ENCODE measurements at regions not wholly inside any gene's neighbourhood (a gene's known extent, or its start where the extent isn't known, plus 50 kb on each side); places are given as distances from the start of the nearest gene placed in this dataset.
"Not testable (repeated sequence)": the region's sequence is repeated elsewhere in the genome, so short reads cannot be mapped to it uniquely, and the experiment has no call there.

DNA sequence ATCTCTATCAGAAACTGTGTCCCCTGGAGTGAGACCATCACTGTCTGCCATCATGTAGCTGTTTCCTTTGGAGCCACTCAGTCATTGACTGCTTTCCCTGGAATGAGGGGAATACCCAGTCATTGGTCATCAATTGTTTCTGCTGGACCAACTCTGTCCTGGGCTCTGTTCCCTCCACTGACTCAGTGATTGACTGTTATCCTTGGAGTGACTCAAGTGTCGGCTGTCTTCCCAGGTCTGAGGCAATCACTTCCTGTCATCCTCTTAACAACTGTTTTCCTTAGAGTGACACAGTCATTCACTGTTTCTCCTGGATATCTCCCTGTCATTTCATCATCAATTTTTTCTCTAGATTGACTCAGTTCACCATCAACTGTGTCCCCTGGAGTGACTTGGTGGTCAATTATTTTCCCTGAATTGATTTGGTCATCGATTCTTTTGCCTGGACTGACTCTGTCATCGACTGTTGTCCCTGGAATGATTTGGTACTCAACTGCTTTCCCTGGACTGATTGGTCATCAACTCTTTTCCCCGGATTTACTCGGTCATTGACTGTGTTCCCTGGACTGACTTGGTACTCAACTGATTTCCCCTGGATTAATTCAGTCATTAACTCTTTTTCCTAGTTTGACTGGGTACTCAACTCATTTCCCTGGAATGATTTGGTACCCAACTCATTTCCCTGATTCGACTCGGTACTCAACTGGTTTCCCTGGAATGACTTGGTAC lies 327.9 kb upstream of the VCX start:
- DNase-seq: no peak

DNA sequence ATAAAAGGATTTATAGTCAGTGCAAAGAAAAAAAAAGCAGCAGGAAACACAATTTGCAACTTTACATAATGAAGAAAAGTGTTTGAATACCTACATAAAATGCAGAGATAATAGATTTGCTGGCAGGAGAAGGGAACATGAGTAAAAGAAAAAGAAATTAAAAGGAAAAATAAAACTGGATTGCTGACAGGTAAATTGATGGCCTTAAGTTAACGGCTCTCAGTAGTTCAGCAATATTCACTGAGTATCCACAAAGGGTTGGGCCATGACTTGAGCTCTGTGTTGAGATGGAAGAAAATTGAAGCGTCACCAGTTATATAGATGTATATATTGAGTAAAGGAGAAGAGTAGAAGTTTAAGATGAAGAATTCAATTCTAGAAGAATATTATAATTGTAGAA lies 330.1 kb upstream of the VCX start:
- DNase-seq: no peak

DNA sequence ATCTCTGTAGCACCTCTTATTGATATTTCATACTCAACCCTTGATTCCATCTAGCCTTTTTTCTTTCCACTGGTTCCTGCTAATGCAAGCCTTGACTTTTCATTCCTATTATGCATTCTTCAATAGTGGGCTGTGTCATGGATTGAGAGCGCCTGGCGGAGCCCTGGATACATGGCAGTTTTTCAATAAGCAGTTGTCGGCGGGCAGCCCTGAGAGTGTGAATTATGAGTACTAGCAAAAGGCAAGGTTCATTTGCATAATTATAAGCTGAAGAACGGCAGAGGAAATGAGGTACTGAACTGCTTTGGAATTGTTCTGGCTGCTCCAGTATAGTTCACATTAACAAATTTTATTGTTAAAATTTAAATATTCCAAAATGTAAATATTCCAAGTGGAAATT lies 339.7 kb upstream of the VCX start:
- no peak for DNase-seq

DNA sequence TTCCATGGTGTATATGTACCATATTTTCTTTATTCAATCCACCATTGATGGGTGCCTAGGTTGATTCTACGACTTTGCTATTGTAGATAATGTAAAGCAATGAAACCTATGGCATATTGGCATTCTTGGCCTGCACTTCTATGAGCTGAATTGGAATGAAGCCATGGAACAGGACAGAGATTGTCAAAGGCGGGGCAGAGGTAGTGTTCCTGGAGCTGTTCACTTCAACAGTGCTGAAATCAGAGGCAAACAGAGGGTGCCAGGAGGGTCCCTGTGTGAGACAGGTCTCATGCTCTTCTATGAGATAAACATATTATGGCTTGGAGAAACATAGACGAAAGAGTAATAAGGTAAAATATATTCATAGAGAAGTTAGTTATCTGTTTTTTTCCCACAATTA lies 342.6 kb upstream of the VCX start:
- no peak for DNase-seq

DNA sequence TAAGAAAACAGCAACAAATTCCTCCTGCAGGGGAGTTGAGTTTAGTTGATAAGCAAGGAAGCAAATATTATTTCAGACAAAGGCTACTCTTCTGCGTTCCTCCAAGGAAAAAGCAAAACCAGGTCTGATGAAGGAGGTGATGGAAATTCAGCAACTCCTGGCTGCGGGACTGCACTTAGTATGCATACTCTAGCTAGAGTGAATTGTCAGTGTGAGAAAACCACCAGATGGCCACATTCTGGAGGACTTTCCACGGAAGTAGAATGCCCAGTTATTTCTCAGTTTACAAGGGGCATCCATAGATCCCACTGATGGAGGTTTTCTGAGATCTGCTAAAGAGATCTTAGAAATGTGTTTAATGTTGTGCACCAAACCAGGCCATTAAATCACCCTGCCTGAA lies 338.6 kb upstream of the PUDP start:
- DNase-seq: no peak

DNA sequence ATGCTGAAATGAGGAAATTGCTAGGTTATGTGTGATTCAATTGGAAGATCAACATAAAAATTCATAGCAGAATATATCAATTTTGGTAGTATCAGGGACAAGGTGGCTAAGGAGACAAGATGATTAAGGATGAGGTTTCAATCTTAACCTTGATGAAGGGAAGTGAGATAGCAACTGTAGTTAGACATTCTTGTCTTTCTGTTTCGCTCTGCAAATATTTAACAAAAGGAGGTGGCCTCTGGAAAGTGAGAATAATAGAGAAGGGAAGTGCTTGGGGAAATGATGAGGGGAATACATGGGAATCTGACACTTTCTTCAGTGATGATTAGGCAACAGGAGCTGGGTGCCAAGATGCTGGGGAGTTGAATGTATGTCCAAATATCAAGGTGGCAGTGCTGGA lies 337.1 kb upstream of the PUDP start:
- no peak for DNase-seq

DNA sequence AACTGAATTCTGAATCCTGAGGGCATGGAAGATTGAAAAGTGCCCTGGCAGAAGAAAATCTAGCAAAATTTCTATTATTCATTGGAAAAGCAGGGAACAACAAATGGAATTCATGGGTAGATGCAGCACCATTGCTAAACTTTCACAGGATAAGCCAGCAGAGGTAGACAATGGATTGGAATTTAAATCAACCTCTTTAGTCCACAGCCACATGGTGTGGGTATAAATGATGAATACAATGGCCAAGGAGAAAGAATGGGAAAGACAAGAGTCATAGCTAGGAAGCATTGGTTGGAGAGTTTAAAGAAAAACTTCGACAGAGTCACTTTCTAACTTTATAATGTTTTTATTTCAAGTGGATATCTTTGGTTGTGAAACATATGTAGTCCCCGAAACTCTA lies 332.8 kb upstream of the PUDP start:
- DNase-seq: no peak

DNA sequence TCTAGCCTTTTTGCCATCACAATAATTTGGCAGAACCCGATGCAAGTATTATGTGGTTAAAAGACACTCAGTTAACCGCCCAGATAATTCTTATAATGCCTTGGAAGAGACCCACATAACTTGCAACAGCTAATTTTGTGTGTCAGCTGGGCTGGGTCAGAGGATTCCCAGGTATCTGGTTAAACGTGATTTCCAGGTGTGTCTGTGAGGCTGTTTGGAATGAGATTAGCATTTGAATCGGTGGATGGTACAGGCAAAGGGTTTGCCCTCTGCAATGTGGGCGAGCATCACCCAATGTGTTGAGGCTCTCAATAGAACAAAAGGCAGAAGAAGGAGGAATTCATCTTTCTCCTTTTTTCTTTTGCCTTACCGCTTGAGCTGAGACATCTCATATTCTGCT lies 314.2 kb upstream of the PUDP start:
- no peak for DNase-seq

DNA sequence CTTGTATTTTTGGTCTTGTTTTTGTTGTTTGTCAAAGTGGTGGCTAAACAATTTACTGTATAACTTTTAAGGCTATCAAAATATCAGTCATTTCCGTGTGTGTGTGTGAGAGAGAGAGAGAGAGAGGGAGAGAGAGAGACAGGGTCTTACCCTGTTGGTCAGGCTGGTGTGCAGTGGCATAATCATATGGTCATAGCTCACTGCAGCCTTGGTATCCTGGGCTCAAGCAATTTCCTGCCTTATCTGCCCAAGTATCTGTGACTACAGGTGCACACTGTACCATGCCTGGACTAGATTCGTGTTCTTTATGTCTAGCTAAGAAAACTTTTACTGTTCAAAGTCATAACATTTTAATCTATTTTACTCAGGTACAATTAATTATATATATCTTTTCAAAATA lies 313.1 kb upstream of the PUDP start:
- not testable (repeated sequence) for DNase-seq

DNA sequence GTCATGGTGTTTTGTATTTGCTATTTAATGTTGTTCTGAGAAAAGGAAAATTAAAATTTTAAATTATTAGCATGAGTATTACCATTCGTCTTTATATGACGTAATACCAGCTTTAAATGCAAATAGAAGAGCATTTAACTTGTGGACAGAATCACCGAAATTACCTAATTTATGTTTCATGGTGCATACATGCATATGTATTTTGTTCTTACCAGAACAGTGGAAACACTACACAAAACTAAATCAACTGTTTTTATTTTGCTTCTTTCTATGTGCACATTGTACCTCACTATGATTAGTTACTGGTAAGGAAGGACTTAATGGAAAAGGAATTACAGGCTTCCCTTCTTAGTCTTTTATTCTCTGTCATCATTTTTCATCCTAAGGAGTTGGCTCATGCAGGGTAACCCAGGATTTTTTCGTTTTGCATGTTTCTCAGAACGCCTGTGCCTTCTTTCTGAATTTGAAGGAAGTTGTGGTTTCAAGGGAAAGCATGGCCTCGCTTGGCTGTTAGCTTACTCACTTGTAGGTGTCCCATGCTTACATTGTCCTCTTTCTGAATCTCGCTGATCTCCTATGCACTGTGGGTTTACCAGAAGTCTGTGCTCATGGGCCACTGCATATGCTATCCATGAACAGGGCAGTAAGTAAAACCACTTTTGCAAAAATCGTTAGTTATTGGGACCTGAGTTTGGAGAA lies 300.0 kb upstream of the PUDP start:
- DNase-seq: peak; percentile 11

DNA sequence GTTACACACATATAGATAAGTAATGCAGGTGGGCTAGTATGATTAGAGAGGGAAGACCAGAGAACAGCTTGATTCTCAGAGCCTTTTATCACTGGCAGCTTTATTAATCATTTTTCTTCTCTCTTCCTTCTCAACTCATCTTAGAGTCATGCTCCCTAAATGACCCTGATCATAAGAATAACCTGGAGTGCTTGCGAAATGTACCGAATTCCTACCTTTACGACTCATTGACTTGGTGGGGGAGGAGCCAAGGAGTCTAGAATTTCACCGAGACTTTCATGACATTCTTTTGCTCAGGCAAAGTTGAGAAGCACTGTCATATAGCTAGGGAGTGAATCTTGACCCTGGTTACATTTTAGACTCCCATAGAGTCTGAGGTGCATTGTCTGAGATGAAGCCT lies 298.9 kb upstream of the PUDP start:
- no peak for DNase-seq

DNA sequence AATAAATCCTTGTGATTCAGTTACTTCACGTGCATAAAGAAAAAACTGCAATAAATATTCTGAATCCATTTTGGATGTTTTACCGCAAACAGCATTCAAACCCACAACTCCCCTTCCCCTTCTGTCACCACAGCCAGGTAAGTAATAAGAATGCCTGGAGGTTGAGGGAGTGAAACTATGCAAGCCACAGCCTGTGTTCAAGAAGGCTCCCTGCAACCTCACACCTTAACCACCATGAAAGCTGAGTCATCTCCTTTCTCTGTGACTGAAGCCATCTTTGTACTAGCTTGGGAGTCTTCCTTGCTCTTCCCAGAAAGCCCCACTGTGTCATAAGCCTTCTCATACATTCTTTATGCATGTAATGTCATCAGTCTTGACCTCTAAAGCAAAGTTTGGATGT lies 297.0 kb upstream of the PUDP start:
- no peak for DNase-seq

DNA sequence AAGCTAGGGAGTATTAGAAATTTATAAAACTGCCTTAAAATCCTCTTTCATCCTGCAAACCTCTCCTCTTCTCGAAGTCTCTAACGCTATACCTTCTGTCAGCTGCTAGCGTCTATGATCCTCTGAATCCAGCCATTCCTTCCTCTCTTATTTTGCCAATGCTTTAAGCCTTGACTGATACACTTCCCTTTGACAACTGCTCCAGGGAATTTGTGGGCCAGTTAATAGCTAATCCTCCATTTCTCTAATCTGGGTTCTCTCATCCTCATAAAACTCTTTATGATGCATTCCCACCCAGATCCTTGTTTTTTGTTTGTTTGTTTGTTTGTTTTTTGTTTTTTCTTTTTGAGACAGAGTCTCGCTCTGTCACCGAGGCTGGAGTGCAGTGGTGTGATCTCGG lies 293.6 kb upstream of the PUDP start:
- DNase-seq: no peak

DNA sequence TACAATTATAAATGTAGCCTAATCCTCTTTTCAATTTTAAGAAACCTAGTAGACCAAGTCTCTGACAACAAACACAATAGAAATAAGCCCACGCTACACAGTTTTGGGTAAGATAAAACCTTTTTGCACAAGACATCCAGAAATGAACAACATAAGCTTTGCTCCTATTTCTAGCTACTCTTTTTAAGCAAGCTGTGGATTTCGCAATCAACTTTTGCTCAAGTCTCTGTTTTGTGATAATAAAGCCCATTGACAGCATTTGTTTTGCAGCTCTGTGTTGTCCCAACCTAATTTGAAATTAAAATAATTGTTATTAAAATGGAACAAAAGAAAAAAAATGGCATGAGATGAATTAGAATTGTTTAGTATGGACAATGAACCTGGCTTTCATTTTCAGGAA lies 287.9 kb upstream of the PUDP start:
- DNase-seq: no peak

DNA sequence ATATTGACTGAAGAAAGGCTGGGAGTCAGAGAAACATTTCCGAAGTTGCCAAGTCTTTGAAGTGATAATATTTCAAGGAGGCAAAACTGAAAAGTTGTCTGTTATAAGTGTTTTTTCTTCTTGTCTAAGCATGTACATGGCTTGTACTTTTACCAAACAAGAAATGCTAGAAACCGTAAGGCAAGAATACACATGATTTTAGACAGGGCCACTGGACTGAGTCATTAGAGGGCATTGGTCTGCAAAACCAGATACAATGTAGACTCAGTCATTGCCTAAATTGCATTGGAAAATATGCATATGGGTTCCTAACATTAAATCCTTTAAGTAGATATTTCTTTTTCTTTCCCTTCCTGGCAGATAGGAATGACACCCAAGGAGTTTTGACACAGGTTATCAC lies 284.9 kb upstream of the PUDP start:
- no peak for DNase-seq

DNA sequence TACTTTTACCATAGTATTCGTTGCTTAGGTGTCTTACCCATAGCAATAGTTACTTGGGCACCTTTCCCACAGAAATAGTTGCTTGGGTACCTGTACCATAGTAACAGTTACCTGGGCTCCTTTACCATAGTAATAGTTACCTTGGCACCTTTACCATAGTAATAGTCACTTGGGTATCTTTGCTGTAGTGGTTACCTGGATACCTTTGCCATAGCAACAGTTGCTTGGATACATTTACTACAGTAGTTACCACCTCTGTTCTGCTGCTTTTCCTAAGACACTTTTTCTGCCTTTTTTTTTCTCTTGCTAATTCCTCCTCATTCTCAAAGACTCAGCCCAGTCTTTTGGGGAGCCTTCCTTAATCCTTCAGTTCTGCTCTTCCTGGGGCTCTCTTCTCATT lies 272.8 kb upstream of the PUDP start:
- DNase-seq: no peak

DNA sequence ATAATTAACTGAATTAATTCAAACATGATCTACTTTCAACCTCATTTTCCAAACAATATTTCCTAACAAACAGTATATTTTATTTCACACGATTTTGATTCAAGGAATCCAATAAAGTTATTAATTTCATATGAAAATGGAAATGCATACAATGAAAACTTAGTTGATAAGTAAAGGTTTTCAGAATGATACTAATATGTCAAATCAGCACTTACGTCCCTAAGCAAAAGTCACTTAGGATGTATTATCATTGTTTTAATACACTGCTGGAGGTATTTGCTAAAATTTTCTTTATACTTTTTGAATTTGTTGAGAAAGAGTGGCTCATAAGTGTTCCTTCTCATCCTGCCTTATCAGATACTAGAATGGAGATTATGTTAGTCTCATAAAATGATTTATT lies 266.8 kb upstream of the PUDP start:
- no peak for DNase-seq

DNA sequence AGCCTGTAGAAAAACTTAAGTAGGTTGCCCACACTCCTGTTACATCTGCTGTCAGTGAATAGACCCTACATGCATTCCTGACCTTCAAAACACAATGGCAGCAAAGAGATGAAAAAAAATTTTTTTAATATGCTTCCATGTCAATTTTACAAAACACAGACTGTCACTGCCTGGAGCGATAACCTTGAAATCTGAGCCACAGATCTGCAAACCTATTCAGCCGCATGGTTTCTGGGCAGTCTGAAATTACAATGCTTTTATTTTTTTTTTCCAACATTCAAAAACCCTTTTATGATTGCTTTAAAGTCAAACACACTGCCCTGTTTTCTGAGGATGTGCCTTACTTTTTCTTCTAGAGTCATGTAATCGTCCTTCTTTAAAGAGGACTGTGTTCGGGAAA lies 264.9 kb upstream of the PUDP start:
- DNase-seq: no peak

DNA sequence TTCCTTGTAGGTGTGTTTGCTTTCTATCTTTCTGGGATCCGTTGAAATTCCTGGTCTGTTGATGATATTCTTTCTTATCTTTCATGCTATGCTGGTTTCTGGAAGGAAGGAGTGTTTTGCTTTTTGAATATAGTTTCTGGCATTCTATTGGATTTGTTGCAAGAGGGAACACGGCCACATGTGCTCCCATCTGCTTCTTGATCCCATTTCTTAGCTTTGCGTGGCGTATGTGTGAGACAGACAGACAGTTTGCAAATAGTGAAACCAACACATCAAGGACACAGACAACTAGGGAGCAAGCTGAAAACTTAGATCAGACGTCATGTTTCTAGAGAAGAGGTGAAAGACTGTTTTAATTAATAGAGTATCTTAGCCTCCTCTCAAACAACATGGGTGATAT lies 261.9 kb upstream of the PUDP start:
- DNase-seq: no peak

DNA sequence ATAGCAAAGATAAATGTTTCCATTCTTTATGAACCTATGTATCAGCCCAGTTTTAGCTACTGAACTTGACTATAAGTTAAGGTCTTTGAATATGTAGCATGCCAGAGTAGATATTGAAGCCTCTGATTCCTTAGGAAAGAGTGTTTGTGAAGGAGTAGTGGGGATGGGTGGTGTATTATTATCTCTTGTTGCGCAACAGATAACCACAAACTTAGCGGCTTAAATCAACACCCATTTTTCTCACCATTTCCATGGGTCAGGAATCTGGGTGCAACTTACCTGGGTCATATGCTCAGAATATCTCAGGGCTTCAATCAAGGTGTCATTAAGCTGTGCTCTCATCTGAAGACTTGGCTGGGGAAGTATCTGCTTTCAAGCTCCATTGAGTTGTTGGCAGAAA lies 251.4 kb upstream of the PUDP start:
- no peak for DNase-seq

DNA sequence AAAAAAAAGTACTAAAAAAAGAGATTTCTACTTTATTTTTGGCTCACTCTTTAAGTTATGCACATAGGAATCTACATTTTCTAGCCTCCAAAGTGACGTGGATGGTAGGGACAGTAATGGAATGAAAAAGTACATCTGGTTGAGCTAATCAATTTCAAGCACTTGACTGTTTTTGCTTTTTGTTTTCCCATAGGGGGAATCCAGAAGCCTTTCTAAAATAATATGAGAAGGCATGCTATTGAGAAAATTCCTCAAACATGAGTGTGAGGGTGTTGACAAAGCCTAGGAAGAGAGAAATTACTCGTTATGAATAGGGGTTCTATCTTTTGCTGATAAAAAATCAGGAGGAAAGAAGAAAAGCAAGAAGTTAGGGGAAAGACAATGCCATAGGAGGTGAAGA lies 242.5 kb upstream of the PUDP start:
- DNase-seq: no peak

DNA sequence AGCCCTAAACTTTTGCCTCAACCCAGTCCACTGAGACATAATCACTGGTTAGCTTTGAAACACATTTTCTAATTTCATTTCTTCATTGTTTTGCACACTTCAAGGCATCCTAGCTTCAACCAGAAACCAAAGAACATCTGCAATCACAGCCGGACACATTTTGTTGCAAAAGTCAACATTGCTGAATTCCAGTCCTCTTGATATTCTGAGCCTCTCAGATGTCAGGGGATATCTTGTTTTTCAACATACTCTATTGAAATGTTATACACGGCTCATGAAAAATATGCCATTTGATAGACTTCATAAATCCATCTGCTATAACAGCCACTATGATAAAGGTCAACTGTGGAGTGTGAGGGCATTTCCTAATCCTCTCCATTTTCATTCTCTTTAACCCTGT lies 241.6 kb upstream of the PUDP start:
- DNase-seq: no peak

DNA sequence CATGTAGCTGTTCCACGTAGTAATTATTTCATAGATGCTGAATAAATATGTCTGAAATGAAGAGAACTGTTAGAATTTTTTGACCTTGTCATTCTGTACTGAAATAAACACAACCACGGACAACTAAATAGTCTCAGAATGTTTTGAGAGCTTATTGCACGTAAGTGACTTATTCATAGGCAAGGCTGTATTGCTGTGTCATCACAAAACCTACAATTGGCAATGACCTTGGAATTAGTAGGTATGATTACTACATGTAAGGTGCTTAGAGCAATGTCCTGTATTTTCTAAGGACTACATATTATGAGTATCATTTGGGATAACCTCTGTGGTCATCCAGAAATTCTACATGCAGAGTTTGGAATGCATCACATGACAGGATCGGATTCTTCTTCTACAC lies 237.2 kb upstream of the PUDP start:
- no peak for DNase-seq

DNA sequence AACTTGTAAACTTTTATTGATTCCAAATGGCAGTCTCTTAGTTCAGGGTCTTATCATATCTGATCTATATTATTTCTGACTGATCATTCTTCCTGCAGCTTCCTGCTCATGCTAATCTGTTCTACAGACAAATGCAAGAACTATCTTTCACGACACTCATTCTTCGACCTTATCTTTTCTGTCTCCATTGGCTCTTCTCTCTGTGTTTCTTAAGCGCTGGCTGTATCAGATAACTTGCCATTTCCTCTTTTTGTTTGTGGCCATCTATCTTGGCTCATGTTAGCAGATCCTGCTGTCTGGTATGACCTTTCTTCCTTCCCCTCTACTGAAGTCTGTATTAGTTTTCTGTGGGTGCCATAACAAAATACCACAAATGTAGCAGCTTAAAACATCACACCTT lies 230.5 kb upstream of the PUDP start:
- DNase-seq: peak; percentile 79

Data from OCI-M1 (cell line).